Thyroid gland (tissue), 4 donors: ENCODE measurements at regions not wholly inside any gene's neighbourhood (a gene's known extent, or its start where the extent isn't known, plus 50 kb on each side); places are given as distances from the start of the nearest gene placed in this dataset.
"Not testable (repeated sequence)": the region's sequence is repeated elsewhere in the genome, so short reads cannot be mapped to it uniquely, and the experiment has no call there.

Source experiments
- CTCF ChIP-seq, 6 experiments: fragments of 200-600 bp in 3 of 6; fragments of 450-650 bp in 3 of 6; sonication (generic) in 3 of 6; IDR thresholded peaks; one replicate each; pipeline ENCODE4 v1.5.1; 2016 to 2019; ENCODE audit warnings: antibody characterized with exemption in 6 of 6, mild to moderate bottlenecking in 2 of 6, inconsistent platforms in 1 of 6, moderate library complexity in 1 of 6
- POLR2A ChIP-seq, 2 donors: fragments of 450-650 bp; IDR thresholded peaks; one replicate each; pipeline ENCODE4 v1.6.1; 2017; ENCODE audit warnings: antibody characterized with exemption in 2 of 2, mild to moderate bottlenecking in 2 of 2, moderate library complexity in 1 of 2

GRCh38 chr12:70086372-70086771, 156.9 kb upstream of the CNOT2 start:
- TF ChIP-seq CTCF, POLR2A (IDR thresholded peaks at IDR 0.05): not testable (repeated sequence)
